ENCODE measurements at regions not wholly inside any gene's neighbourhood (a gene's known extent, or its start where the extent isn't known, plus 50 kb on each side); places are given as distances from the start of the nearest gene placed in this dataset.
A peak's percentile ranks its signal among the peaks of the same experiment; 100 is the strongest.

DNA sequence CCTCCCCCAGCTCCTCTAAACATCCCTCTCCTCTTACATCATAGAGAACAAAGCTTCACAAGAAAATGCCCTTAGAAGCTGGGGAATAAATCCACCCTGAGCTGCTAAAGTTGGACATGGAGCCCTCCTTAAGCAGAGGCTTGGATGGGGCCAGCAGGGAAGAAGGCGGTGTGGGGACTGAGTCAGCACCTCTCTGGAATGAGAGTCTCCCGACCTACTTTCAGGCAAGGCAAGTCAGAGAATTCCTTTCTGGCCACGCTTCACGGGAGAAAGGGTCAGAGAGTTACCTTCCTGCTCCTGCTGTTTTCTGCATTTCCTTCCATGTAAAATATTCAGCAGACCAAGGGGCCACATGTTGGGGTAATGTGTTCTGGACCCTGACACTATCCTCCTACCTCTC, 113.3 kb upstream of the PRB2 start:
- Histone ChIP-seq H2BK20ac (ENCODE audit: low read depth, low read length) (no peak overlapping the region), H2AK5ac (ENCODE audit: low read depth, low read length) (no peak overlapping the region), H4K20me1 (ENCODE audit: insufficient read depth, low read length) (no peaks in the 10 kb centered on the region), H2AK9ac (replicated peaks; ENCODE audit: low read depth, low read length, poor library complexity) (no peak overlapping the region), H3K27ac (ENCODE audit: insufficient read depth, low read length) (no peak overlapping the region), H3K23ac (ENCODE audit: low read depth, low read length) (no peak overlapping the region), H3K9me1 (ENCODE audit: insufficient read depth, low read length) (no peaks in the 10 kb centered on the region), H2AFZ (replicated peaks; ENCODE audit: low read length, poor library complexity) (no peak overlapping the region), H4K91ac (ENCODE audit: insufficient read depth, low read depth, low read length) (no peak overlapping the region), H3K79me1 (ENCODE audit: low read depth in 1 of 2, low read length in 2 of 2) (no peaks in the 10 kb centered on the region), H3K9ac (ENCODE audit: low read depth, low read length) (no peak overlapping the region), H3K9me3 (ENCODE audit: control insufficient read depth, insufficient read depth, low read length) (no peaks in the 10 kb centered on the region), H3K4me1 (ENCODE audit: control insufficient read depth, insufficient read depth, low read length) (no peaks in the 10 kb centered on the region), H3K4ac (ENCODE audit: low read depth, low read length) (no peak overlapping the region), H3K14ac (replicated peaks; ENCODE audit: low read depth, low read length) (no peak overlapping the region), H4K5ac (ENCODE audit: low read depth, low read length) (no peak overlapping the region), H3K4me2 (ENCODE audit: low read depth, low read length) (no peak overlapping the region), H3K4me3 (ENCODE audit: insufficient read depth, low read depth, low read length) (no peak overlapping the region), H2BK5ac (ENCODE audit: low read depth, low read length, poor library complexity, severe bottlenecking) (no peak overlapping the region), H2BK15ac (ENCODE audit: low read depth, low read length) (no peak overlapping the region), H3K56ac (ENCODE audit: extremely low read depth, insufficient read depth, low read length) (no peak overlapping the region), H3K36me3 (ENCODE audit: control insufficient read depth, insufficient read depth, low read length) (no peaks in the 10 kb centered on the region), H3K18ac (ENCODE audit: low read depth, low read length) (no peak overlapping the region), H4K8ac (ENCODE audit: low read depth in 2 of 2, low read length in 2 of 2) (no peak overlapping the region), H3K27me3 (ENCODE audit: control insufficient read depth, insufficient read depth, low read length) (peaks cover 5% of the 10 kb centered on the region; the same call in 1 of the 2 replicates), H2BK120ac (ENCODE audit: low read depth, low read length) (no peak overlapping the region)
- intact Hi-C loops (cut with micrococcal nuclease): no loop called here
- ChIA-PET CTCF (no interaction called here), POLR2A (ENCODE audit: unreplicated experiment) (no interaction called here)
- in situ Hi-C loops (cut with MboI; ENCODE audit: low sequenced_read_pairs): no loop called here
- no peak for TF ChIP-seq FOS (IDR thresholded peaks at IDR 0.05; ENCODE audit: low read depth, low read length)
- TF ChIP-seq, protein P1, sequence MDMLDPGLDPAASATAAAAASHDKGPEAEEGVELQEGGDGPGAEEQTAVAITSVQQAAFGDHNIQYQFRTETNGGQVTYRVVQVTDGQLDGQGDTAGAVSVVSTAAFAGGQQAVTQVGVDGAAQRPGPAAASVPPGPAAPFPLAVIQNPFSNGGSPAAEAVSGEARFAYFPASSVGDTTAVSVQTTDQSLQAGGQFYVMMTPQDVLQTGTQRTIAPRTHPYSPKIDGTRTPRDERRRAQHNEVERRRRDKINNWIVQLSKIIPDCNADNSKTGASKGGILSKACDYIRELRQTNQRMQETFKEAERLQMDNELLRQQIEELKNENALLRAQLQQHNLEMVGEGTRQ (IDR thresholded peaks at IDR 0.05; ENCODE audit: low read depth, low read length): no peak
- TF ChIP-seq ELK1 (IDR thresholded peaks at IDR 0.05; ENCODE audit: borderline replicate concordance, low read depth, low read length): no peak
- no peak for TF ChIP-seq CTCF (conservative IDR thresholded peaks at IDR 0.05; ENCODE audit: low read depth, low read length)
- TF ChIP-seq CEBPB (IDR thresholded peaks at IDR 0.05; ENCODE audit: low read depth, low read length): no peak
- no peak for TF ChIP-seq RAD21 (IDR thresholded peaks at IDR 0.05; ENCODE audit: low read length)
- TF ChIP-seq NFE2L2 (IDR thresholded peaks at IDR 0.05; ENCODE audit: low read depth, low read length): no peak
- TF ChIP-seq SMC3 (IDR thresholded peaks at IDR 0.05; ENCODE audit: low read depth, low read length): no peak
- TF ChIP-seq CHD1 (IDR thresholded peaks at IDR 0.05; ENCODE audit: low read depth, low read length): no peak
- WGBS, 2 experiments (ENCODE audit: extremely low coverage in 2 of 2, insufficient read length in 1 of 2): 0% methylated on average over 1 of the region's 4 CpGs; no CpG with 5 or more reads in 1 of the 2 experiments
- peak; percentile 82 for ATAC-seq (ENCODE audit: low read depth)
- dilution Hi-C loops (cut with HindIII; ENCODE audit: low sequenced_read_pairs, unreplicated experiment): no loop called here
- BruUV-seq (replicated peaks): no TSS peak
- DNase-seq: peak; percentile 45
